ENCODE measurements at regions not wholly inside any gene's neighbourhood (a gene's known extent, or its start where the extent isn't known, plus 50 kb on each side); places are given as distances from the start of the nearest gene placed in this dataset.

GRCh38 chr15:25624504-25625177 is 185.8 kb upstream of the UBE3A start:
- Histone ChIP-seq H3K27ac (ENCODE audit: low read depth) (no peak overlapping the region), H3K4me1 (ENCODE audit: insufficient read depth) (no peaks in the 10 kb centered on the region), H3K4me3 (ENCODE audit: low read depth, low read length) (no peak overlapping the region), H3K36me3 (ENCODE audit: insufficient read depth) (no peaks in the 10 kb centered on the region)
- 67% methylated on average over 11 of the region's 11 CpGs for WGBS
- DNase-seq (ENCODE audit: extremely low spot score) = no peak

- H3K4me3 ChIP-seq (ENCODE audit: low read depth, low read length) = no peak overlapping the region
- no peaks in the 10 kb centered on the region for H3K36me3 ChIP-seq (ENCODE audit: insufficient read depth)
- WGBS = 74% methylated on average over 5 of the region's 5 CpGs
- H3K27ac ChIP-seq (ENCODE audit: low read depth) = no peak overlapping the region
- no peaks in the 10 kb centered on the region for H3K4me1 ChIP-seq (ENCODE audit: insufficient read depth)
- DNase-seq (ENCODE audit: extremely low spot score) = no peak
Observed at GRCh38 chr15:25623708-25624107, 184.9 kb upstream of the UBE3A start.

GRCh38 chr15:25620466-25620865 is 181.6 kb upstream of the UBE3A start:
- no peak for DNase-seq (ENCODE audit: extremely low spot score)
- H3K36me3 ChIP-seq (ENCODE audit: insufficient read depth) = no peaks in the 10 kb centered on the region
- H3K4me1 ChIP-seq (ENCODE audit: insufficient read depth) = no peaks in the 10 kb centered on the region
- no peak overlapping the region for H3K27ac ChIP-seq (ENCODE audit: low read depth)
- WGBS = 83% methylated on average over 4 of the region's 4 CpGs
- no peak overlapping the region for H3K4me3 ChIP-seq (ENCODE audit: low read depth, low read length)

- H3K36me3 ChIP-seq (ENCODE audit: insufficient read depth) = no peaks in the 10 kb centered on the region
- no peak for DNase-seq (ENCODE audit: extremely low spot score)
- H3K4me1 ChIP-seq (ENCODE audit: insufficient read depth) = no peaks in the 10 kb centered on the region
- WGBS = 80% methylated on average over 9 of the region's 9 CpGs
- no peak overlapping the region for H3K4me3 ChIP-seq (ENCODE audit: low read depth, low read length)
- H3K27ac ChIP-seq (ENCODE audit: low read depth) = no peak overlapping the region
Observed at GRCh38 chr15:25619761-25620160, 180.9 kb upstream of the UBE3A start.

GRCh38 chr15:25619076-25619475 is 180.3 kb upstream of the UBE3A start:
- no peak overlapping the region for H3K4me3 ChIP-seq (ENCODE audit: low read depth, low read length)
- 69% methylated on average over 9 of the region's 9 CpGs for WGBS
- DNase-seq (ENCODE audit: extremely low spot score) = no peak
- no peaks in the 10 kb centered on the region for H3K4me1 ChIP-seq (ENCODE audit: insufficient read depth)
- H3K27ac ChIP-seq (ENCODE audit: low read depth) = no peak overlapping the region
- no peaks in the 10 kb centered on the region for H3K36me3 ChIP-seq (ENCODE audit: insufficient read depth)

GRCh38 chr15:25618161-25618560 is 179.3 kb upstream of the UBE3A start:
- H3K4me1 ChIP-seq (ENCODE audit: insufficient read depth) = no peaks in the 10 kb centered on the region
- no peak overlapping the region for H3K4me3 ChIP-seq (ENCODE audit: low read depth, low read length)
- 87% methylated on average over 7 of the region's 7 CpGs for WGBS
- H3K36me3 ChIP-seq (ENCODE audit: insufficient read depth) = no peaks in the 10 kb centered on the region
- H3K27ac ChIP-seq (ENCODE audit: low read depth) = no peak overlapping the region
- DNase-seq (ENCODE audit: extremely low spot score) = no peak

- H3K36me3 ChIP-seq (ENCODE audit: insufficient read depth) = no peaks in the 10 kb centered on the region
- H3K4me3 ChIP-seq (ENCODE audit: low read depth, low read length) = no peak overlapping the region
- no peak for DNase-seq (ENCODE audit: extremely low spot score)
- no peak overlapping the region for H3K27ac ChIP-seq (ENCODE audit: low read depth)
- no peaks in the 10 kb centered on the region for H3K4me1 ChIP-seq (ENCODE audit: insufficient read depth)
- WGBS = 67% methylated on average over 4 of the region's 4 CpGs
Observed at GRCh38 chr15:25616471-25616870, 177.6 kb upstream of the UBE3A start.

- no peaks in the 10 kb centered on the region for H3K36me3 ChIP-seq (ENCODE audit: insufficient read depth)
- 81% methylated on average over 9 of the region's 9 CpGs for WGBS
- no peak overlapping the region for H3K27ac ChIP-seq (ENCODE audit: low read depth)
- H3K4me3 ChIP-seq (ENCODE audit: low read depth, low read length) = no peak overlapping the region
- no peak for DNase-seq (ENCODE audit: extremely low spot score)
- H3K4me1 ChIP-seq (ENCODE audit: insufficient read depth) = no peaks in the 10 kb centered on the region
Observed at GRCh38 chr15:25613134-25613533, 174.3 kb upstream of the UBE3A start.

GRCh38 chr15:25611603-25612002 is 172.8 kb upstream of the UBE3A start:
- Histone ChIP-seq H3K27ac (ENCODE audit: low read depth) (no peak overlapping the region), H3K4me1 (ENCODE audit: insufficient read depth) (no peaks in the 10 kb centered on the region), H3K36me3 (ENCODE audit: insufficient read depth) (no peaks in the 10 kb centered on the region), H3K4me3 (ENCODE audit: low read depth, low read length) (no peak overlapping the region)
- DNase-seq (ENCODE audit: extremely low spot score) = no peak
- 55% methylated on average over 4 of the region's 4 CpGs for WGBS

- no peak for DNase-seq (ENCODE audit: extremely low spot score)
- Histone ChIP-seq H3K4me1 (ENCODE audit: insufficient read depth) (no peaks in the 10 kb centered on the region), H3K27ac (ENCODE audit: low read depth) (no peak overlapping the region), H3K4me3 (ENCODE audit: low read depth, low read length) (no peak overlapping the region), H3K36me3 (ENCODE audit: insufficient read depth) (no peaks in the 10 kb centered on the region)
- 79% methylated on average over 5 of the region's 5 CpGs for WGBS
Observed at GRCh38 chr15:25609371-25609770, 170.5 kb upstream of the UBE3A start.

GRCh38 chr15:25608926-25609325 is 170.1 kb upstream of the UBE3A start:
- H3K36me3 ChIP-seq (ENCODE audit: insufficient read depth) = no peaks in the 10 kb centered on the region
- DNase-seq (ENCODE audit: extremely low spot score) = no peak
- H3K4me1 ChIP-seq (ENCODE audit: insufficient read depth) = no peaks in the 10 kb centered on the region
- H3K27ac ChIP-seq (ENCODE audit: low read depth) = no peak overlapping the region
- no peak overlapping the region for H3K4me3 ChIP-seq (ENCODE audit: low read depth, low read length)
- 94% methylated on average over 5 of the region's 5 CpGs for WGBS

- Histone ChIP-seq H3K27ac (ENCODE audit: low read depth) (no peak overlapping the region), H3K4me3 (ENCODE audit: low read depth, low read length) (no peak overlapping the region), H3K4me1 (ENCODE audit: insufficient read depth) (no peaks in the 10 kb centered on the region), H3K36me3 (ENCODE audit: insufficient read depth) (no peaks in the 10 kb centered on the region)
- DNase-seq (ENCODE audit: extremely low spot score) = no peak
- WGBS = 79% methylated on average over 1 of the region's 1 CpG
Observed at GRCh38 chr15:25605151-25605550, 166.3 kb upstream of the UBE3A start.

GRCh38 chr15:25600751-25601150 is 161.9 kb upstream of the UBE3A start:
- no peak overlapping the region for H3K4me3 ChIP-seq (ENCODE audit: low read depth, low read length)
- H3K36me3 ChIP-seq (ENCODE audit: insufficient read depth) = no peaks in the 10 kb centered on the region
- no peaks in the 10 kb centered on the region for H3K4me1 ChIP-seq (ENCODE audit: insufficient read depth)
- 71% methylated on average over 1 of the region's 1 CpG for WGBS
- no peak overlapping the region for H3K27ac ChIP-seq (ENCODE audit: low read depth)
- DNase-seq (ENCODE audit: extremely low spot score) = no peak

GRCh38 chr15:25597571-25597970 is 158.7 kb upstream of the UBE3A start:
- no peak for DNase-seq (ENCODE audit: extremely low spot score)
- Histone ChIP-seq H3K36me3 (ENCODE audit: insufficient read depth) (no peaks in the 10 kb centered on the region), H3K27ac (ENCODE audit: low read depth) (no peak overlapping the region), H3K4me1 (ENCODE audit: insufficient read depth) (no peaks in the 10 kb centered on the region), H3K4me3 (ENCODE audit: low read depth, low read length) (no peak overlapping the region)
- 40% methylated on average over 5 of the region's 5 CpGs for WGBS

Measured in urinary bladder (tissue), 3 donors.